Breast epithelium (tissue), 3 donors: ENCODE measurements at regions not wholly inside any gene's neighbourhood (a gene's known extent, or its start where the extent isn't known, plus 50 kb on each side); places are given as distances from the start of the nearest gene placed in this dataset.

ENCODE experiments used
- POLR2A ChIP-seq: fragments of 450-650 bp; IDR thresholded peaks from one replicate; pipeline ENCODE4 v1.6.1; 2016; ENCODE audit warnings: antibody characterized with exemption, mild to moderate bottlenecking, moderate library complexity
- POLR2AphosphoS5 ChIP-seq, 3 donors: sonication (generic); formaldehyde crosslinking; IDR thresholded peaks; one replicate each; pipeline ENCODE4 v1.6.1; 2017; ENCODE audit warnings: antibody characterized with exemption in 3 of 3
- TF ChIP-seq, protein P1 (sequence below), 3 donors: fragments of 450-650 bp; IDR thresholded peaks; one replicate each; pipeline ENCODE4 v1.5.1; 2016 to 2017; ENCODE audit warnings: antibody characterized with exemption in 3 of 3, mild to moderate bottlenecking in 3 of 3, moderate library complexity in 3 of 3

DNA sequence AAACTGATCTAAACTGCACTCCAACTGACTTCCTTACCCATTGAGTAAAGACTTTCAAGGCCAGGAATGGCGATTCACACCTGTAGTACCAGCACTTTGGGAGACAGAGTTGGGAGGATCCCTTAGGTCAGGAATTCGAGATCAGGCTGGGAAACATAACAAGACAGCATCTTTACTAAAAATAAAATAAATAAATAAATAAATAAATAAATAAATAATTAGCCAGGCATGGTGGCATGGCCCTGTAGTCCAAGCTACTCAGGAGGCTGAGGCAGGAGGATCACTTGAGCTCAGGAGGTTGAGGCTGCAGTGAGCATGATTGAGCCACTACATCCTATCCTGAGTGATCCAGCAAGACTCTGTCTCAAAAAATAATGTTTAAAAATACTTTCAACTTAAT, 148.4 kb downstream of the CEMIP2 start:
- TF ChIP-seq, protein P1, sequence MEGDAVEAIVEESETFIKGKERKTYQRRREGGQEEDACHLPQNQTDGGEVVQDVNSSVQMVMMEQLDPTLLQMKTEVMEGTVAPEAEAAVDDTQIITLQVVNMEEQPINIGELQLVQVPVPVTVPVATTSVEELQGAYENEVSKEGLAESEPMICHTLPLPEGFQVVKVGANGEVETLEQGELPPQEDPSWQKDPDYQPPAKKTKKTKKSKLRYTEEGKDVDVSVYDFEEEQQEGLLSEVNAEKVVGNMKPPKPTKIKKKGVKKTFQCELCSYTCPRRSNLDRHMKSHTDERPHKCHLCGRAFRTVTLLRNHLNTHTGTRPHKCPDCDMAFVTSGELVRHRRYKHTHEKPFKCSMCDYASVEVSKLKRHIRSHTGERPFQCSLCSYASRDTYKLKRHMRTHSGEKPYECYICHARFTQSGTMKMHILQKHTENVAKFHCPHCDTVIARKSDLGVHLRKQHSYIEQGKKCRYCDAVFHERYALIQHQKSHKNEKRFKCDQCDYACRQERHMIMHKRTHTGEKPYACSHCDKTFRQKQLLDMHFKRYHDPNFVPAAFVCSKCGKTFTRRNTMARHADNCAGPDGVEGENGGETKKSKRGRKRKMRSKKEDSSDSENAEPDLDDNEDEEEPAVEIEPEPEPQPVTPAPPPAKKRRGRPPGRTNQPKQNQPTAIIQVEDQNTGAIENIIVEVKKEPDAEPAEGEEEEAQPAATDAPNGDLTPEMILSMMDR (IDR thresholded peaks at IDR 0.05), result no peak
- TF ChIP-seq POLR2A (no peak), POLR2AphosphoS5 (IDR thresholded peaks at IDR 0.05) (no peak)
